Smooth muscle cell (in vitro differentiated cells): ENCODE measurements at regions not wholly inside any gene's neighbourhood (a gene's known extent, or its start where the extent isn't known, plus 50 kb on each side); places are given as distances from the start of the nearest gene placed in this dataset.

Experiments used
- DNase-seq: peaks from one replicate; lab custom pipeline; 2025; ENCODE audit not compliant: unreplicated experiment; lab: John Stamatoyannopoulos, UW
- H2AFZ ChIP-seq: fragments of 200-600 bp; sonication (generic); 2 replicates; pipeline ENCODE4 v1.6.0; 2016; ENCODE audit warnings: antibody characterized with exemption, low read depth, mild to moderate bottlenecking
- H3F3A ChIP-seq: fragments of 200-600 bp; sonication (generic); 2 replicates; pipeline ENCODE4 v1.6.0; 2017; ENCODE audit warnings: antibody characterized with exemption, low read depth
- H3K27ac ChIP-seq: fragments of 200-600 bp; sonication (generic); 2 replicates; pipeline ENCODE4 v1.5.1; 2016; ENCODE audit warnings: low read depth, mild to moderate bottlenecking
- H3K27me3 ChIP-seq: fragments of 200-600 bp; sonication (generic); 2 replicates; pipeline ENCODE4 v1.6.1; 2016; ENCODE audit warnings: low read depth, mild to moderate bottlenecking
- H3K36me3 ChIP-seq: fragments of 200-600 bp; sonication (generic); 2 replicates; pipeline ENCODE4 v1.5.1; 2016; ENCODE audit warnings: low read depth
- H3K4me1 ChIP-seq: fragments of 200-600 bp; sonication (generic); 2 replicates; pipeline ENCODE4 v1.5.1; 2016; ENCODE audit warnings: low read depth
- H3K4me2 ChIP-seq: fragments of 200-600 bp; sonication (generic); 2 replicates; pipeline ENCODE4 v1.6.0; 2016; ENCODE audit warnings: mild to moderate bottlenecking
- H3K4me3 ChIP-seq: fragments of 200-600 bp; sonication (generic); 2 replicates; pipeline ENCODE4 v1.5.1; 2016; ENCODE audit warnings: mild to moderate bottlenecking
- H3K79me2 ChIP-seq: fragments of 200-600 bp; sonication (generic); 2 replicates; pipeline ENCODE4 v1.6.0; 2016; ENCODE audit warnings: low read depth, mild to moderate bottlenecking
- H3K9ac ChIP-seq: fragments of 200-600 bp; sonication (generic); 2 replicates; pipeline ENCODE4 v1.6.0; 2016; ENCODE audit warnings: low read depth
- H3K9me3 ChIP-seq: fragments of 200-600 bp; sonication (generic); replicated peaks from 2 replicates; pipeline ENCODE4 v1.5.1; 2016; ENCODE audit warnings: low read depth
- H4K20me1 ChIP-seq: fragments of 200-600 bp; sonication (generic); 2 replicates; pipeline ENCODE4 v1.6.0; 2016; ENCODE audit warnings: low read depth
- WGBS: methylation state at CpG from one replicate; pipeline ENCODE4 v1.1.7; 2016; ENCODE audit warnings: low lambda C conversion rate; 5-methylcytosine and 5-hydroxymethylcytosine counted together
- TF ChIP-seq, protein P1 (sequence below): fragments of 200-600 bp; sonication (generic); IDR thresholded peaks from 2 replicates; pipeline ENCODE4 v1.5.1; 2017; ENCODE audit warnings: borderline replicate concordance, mild to moderate bottlenecking, antibody characterized with exemption; ENCODE audit not compliant: insufficient read depth, poor library complexity, severe bottlenecking

DNA sequence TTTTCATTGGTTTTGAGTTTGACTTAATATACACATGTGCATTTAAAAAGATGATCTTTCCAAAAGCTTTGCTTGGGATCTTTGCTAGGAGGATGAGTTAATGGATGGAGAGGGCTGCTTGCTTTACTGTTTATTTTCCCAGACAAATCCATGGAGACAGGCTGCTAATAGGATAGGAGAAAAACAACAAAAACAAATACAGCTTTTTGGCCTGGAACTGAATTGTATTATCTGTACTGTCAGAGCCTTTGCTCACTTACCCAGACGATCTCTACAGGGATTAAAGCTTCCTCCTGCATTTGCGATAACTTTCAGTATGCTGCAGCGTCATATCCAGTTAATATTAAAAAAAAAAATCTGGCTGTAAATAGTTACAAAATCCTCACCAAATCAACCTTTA, 190.8 kb upstream of the NUDT6 start:
- no peaks in the 10 kb centered on the region for H3K27me3 ChIP-seq
- no peaks in the 10 kb centered on the region for H3F3A ChIP-seq
- WGBS, result 39% methylated on average over 3 of the region's 3 CpGs
- peak overlapping the region; percentile 26 for H3K27ac ChIP-seq
- no peak overlapping the region for H2AFZ ChIP-seq
- no peak for DNase-seq
- H3K4me3 ChIP-seq, result no peak overlapping the region
- H3K9me3 ChIP-seq, result no peaks in the 10 kb centered on the region
- H3K9ac ChIP-seq, result no peak overlapping the region
- no peaks in the 10 kb centered on the region for H3K36me3 ChIP-seq
- no peaks in the 10 kb centered on the region for H4K20me1 ChIP-seq
- H3K4me2 ChIP-seq, result peak overlapping the region; percentile 71
- TF ChIP-seq, protein P1, sequence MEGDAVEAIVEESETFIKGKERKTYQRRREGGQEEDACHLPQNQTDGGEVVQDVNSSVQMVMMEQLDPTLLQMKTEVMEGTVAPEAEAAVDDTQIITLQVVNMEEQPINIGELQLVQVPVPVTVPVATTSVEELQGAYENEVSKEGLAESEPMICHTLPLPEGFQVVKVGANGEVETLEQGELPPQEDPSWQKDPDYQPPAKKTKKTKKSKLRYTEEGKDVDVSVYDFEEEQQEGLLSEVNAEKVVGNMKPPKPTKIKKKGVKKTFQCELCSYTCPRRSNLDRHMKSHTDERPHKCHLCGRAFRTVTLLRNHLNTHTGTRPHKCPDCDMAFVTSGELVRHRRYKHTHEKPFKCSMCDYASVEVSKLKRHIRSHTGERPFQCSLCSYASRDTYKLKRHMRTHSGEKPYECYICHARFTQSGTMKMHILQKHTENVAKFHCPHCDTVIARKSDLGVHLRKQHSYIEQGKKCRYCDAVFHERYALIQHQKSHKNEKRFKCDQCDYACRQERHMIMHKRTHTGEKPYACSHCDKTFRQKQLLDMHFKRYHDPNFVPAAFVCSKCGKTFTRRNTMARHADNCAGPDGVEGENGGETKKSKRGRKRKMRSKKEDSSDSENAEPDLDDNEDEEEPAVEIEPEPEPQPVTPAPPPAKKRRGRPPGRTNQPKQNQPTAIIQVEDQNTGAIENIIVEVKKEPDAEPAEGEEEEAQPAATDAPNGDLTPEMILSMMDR, result no peak
- no peaks in the 10 kb centered on the region for H3K79me2 ChIP-seq
- H3K4me1 ChIP-seq, result peaks cover 6% of the 10 kb centered on the region

DNA sequence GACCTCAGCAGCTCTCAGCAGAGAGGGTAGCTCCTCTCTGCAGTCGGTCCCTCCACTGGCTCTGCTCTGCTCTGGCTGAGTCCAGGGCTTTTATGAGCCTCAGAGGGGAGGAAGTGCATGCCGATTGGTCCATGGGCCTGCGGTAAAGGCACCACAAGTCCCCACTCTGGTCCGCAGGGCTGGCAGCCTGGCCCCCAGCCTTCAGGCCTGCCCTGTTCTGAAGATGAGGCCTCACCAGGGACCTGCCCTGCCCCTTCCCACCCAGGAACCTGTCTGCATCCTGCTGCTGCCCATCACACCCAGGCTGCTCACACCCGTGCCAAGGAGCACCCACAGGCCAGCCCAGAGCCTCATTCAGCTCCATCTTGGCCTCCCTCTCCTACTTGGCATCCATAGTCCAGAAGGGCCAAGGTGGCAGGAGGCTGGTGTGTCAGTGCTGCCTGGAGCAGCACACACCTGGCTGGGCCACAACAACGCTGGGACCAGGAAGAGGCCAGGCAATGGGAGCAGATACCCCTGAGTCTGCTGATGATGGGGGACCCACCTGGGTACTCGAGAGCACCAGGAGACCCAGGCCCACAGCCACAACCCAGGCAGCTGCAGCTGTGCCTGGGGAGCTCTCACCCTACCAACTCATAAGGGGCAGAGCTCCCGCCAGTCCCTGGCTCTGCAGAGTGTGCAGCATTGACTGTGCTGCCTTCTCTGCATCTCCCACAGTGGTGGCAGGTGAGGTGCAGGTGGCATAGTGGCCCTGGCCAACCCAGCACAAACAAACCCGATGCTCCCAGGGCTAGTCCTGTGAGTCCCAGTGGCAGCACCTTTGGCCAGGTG, 191.9 kb upstream of the NUDT6 start:
- Histone ChIP-seq H3F3A (no peaks in the 10 kb centered on the region), H3K9me3 (no peaks in the 10 kb centered on the region), H3K4me1 (peaks cover 6% of the 10 kb centered on the region), H3K9ac (no peak overlapping the region), H4K20me1 (no peaks in the 10 kb centered on the region), H2AFZ (no peak overlapping the region), H3K4me2 (no peak overlapping the region), H3K27ac (no peak overlapping the region), H3K36me3 (no peaks in the 10 kb centered on the region), H3K79me2 (no peaks in the 10 kb centered on the region), H3K4me3 (no peak overlapping the region), H3K27me3 (no peaks in the 10 kb centered on the region)
- TF ChIP-seq, protein P1, result no peak
- DNase-seq, result no peak
- WGBS, result 94% methylated on average over 9 of the region's 9 CpGs

DNA sequence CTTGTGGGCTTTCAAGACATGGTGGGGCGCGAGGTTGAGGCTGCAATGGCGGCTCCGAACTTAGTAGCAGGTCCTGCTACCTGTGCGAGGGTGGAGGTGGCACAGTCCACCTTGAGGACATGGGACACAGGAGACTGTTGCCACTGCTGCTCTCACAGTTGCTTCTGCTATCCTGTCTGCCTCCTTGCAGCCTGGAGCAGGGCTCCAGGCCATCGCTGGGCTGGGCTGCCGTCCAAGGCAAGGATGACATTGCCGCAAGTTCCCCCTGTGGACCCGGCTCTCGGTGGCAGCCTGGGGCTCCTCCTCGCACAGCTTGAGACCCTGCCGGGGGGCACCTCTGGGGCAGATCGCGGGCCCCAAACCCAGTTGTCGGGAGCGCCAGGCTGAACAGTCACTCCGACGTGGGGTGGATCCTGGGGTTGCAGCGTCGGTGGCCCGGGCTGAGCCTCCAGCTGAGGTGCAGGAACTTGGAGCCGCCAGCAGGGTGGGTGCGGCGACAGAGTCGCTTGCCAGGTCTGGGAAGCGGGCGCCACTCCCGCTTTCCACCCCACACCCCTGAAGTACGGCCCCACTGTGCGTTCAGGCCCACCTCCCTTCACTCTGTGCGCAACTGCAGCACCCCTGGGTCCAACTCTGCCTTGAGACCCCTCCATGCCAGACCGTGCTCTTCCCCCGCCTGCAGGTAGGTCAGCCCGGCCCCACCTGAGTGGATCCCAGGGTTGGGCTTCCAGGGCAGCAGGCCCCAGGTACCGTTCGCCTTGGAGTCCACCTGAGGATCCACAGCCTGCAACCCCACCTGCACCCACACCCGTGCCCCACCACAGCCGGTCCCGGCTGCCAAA, 192.7 kb upstream of the NUDT6 start:
- H3F3A ChIP-seq, result no peaks in the 10 kb centered on the region
- WGBS, result 98% methylated on average over 34 of the region's 39 CpGs

More for the DNA sequence above, 192.7 kb upstream of the NUDT6 start:
- H3K4me3 ChIP-seq, result no peak overlapping the region
- no peaks in the 10 kb centered on the region for H3K27me3 ChIP-seq
- H3K27ac ChIP-seq, result no peak overlapping the region
- H3K9me3 ChIP-seq, result no peaks in the 10 kb centered on the region
- H3K9ac ChIP-seq, result no peak overlapping the region
- H3K36me3 ChIP-seq, result no peaks in the 10 kb centered on the region
- peaks cover 6% of the 10 kb centered on the region for H3K4me1 ChIP-seq
- no peaks in the 10 kb centered on the region for H4K20me1 ChIP-seq
- no peak overlapping the region for H3K4me2 ChIP-seq
- TF ChIP-seq, protein P1, result no peak
- no peaks in the 10 kb centered on the region for H3K79me2 ChIP-seq
- DNase-seq, result no peak
- no peak overlapping the region for H2AFZ ChIP-seq
